AML-193 (cell line): ENCODE measurements at regions not wholly inside any gene's neighbourhood (a gene's known extent, or its start where the extent isn't known, plus 50 kb on each side); places are given as distances from the start of the nearest gene placed in this dataset.

Experiments
- DNase-seq, 2 experiments: peaks; one replicate each; lab custom pipeline; 2025; lab: John Stamatoyannopoulos, UW

GRCh38 chr15:38696109-38696727 lies 131.6 kb upstream of the RASGRP1 start:
- no peak for DNase-seq

- no peak for DNase-seq
Measured at GRCh38 chr15:38696790-38697495, 132.3 kb upstream of the RASGRP1 start.

- no peak for DNase-seq
Measured at GRCh38 chr15:38698254-38698653, 133.6 kb upstream of the RASGRP1 start.

- peak; percentile 13 to 45 for DNase-seq
Measured at GRCh38 chr15:38699633-38700230, 135.1 kb upstream of the RASGRP1 start.

- DNase-seq = no peak
Measured at GRCh38 chr15:38701149-38701548, 136.5 kb upstream of the RASGRP1 start.

GRCh38 chr15:38702178-38702912 lies 137.7 kb upstream of the RASGRP1 start:
- no peak for DNase-seq

- no peak for DNase-seq
Measured at GRCh38 chr15:38705436-38706219, 141.0 kb upstream of the RASGRP1 start.

- DNase-seq = no peak
Measured at GRCh38 chr15:38706956-38707355, 142.3 kb upstream of the RASGRP1 start.

GRCh38 chr15:38707802-38708671 lies 143.4 kb upstream of the RASGRP1 start:
- DNase-seq = peak; percentile 21 to 22

GRCh38 chr15:38708672-38709180 lies 144.1 kb upstream of the RASGRP1 start:
- no peak for DNase-seq

- no peak for DNase-seq
Measured at GRCh38 chr15:38709196-38709595, 144.6 kb upstream of the RASGRP1 start.

- DNase-seq = no peak
Measured at GRCh38 chr15:38714309-38715072, 149.9 kb upstream of the RASGRP1 start.

- no peak for DNase-seq
Measured at GRCh38 chr15:38720893-38721567, 156.4 kb upstream of the RASGRP1 start.

GRCh38 chr15:38721568-38721945 lies 156.9 kb upstream of the RASGRP1 start:
- no peak for DNase-seq

GRCh38 chr15:38722236-38722635 lies 157.6 kb upstream of the RASGRP1 start:
- DNase-seq = no peak

- DNase-seq = no peak
Measured at GRCh38 chr15:38724827-38725226, 160.2 kb upstream of the RASGRP1 start.

GRCh38 chr15:38726187-38726586 lies 161.6 kb upstream of the RASGRP1 start:
- DNase-seq = no peak

GRCh38 chr15:38733331-38733730 lies 168.7 kb upstream of the RASGRP1 start:
- no peak for DNase-seq

GRCh38 chr15:38740206-38740605 lies 175.6 kb upstream of the RASGRP1 start:
- DNase-seq = no peak
